ENCODE measurements at regions not wholly inside any gene's neighbourhood (a gene's known extent, or its start where the extent isn't known, plus 50 kb on each side); places are given as distances from the start of the nearest gene placed in this dataset.
A peak's percentile ranks its signal among the peaks of the same experiment; 100 is the strongest.

GRCh38 chr21:33151941-33152731 is 77.6 kb upstream of the IFNAR2 start:
- 32 to 33% methylated on average over 31 to 32 of the region's 32 CpGs for WGBS, 2 donors

GRCh38 chr21:33152732-33153130 is 77.0 kb upstream of the IFNAR2 start:
- TF ChIP-seq, protein P1, sequence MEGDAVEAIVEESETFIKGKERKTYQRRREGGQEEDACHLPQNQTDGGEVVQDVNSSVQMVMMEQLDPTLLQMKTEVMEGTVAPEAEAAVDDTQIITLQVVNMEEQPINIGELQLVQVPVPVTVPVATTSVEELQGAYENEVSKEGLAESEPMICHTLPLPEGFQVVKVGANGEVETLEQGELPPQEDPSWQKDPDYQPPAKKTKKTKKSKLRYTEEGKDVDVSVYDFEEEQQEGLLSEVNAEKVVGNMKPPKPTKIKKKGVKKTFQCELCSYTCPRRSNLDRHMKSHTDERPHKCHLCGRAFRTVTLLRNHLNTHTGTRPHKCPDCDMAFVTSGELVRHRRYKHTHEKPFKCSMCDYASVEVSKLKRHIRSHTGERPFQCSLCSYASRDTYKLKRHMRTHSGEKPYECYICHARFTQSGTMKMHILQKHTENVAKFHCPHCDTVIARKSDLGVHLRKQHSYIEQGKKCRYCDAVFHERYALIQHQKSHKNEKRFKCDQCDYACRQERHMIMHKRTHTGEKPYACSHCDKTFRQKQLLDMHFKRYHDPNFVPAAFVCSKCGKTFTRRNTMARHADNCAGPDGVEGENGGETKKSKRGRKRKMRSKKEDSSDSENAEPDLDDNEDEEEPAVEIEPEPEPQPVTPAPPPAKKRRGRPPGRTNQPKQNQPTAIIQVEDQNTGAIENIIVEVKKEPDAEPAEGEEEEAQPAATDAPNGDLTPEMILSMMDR (IDR thresholded peaks at IDR 0.05), result no peak
- H3K4me3 ChIP-seq, result no peak overlapping the region
- H3K4me1 ChIP-seq, result no peaks in the 10 kb centered on the region
- H3K36me3 ChIP-seq, result no peaks in the 10 kb centered on the region
- ATAC-seq (no peak), FAIRE-seq (no peak), DNase-seq (no peak)
- H3K27ac ChIP-seq, result no peak overlapping the region
- no peaks in the 10 kb centered on the region for H3K27me3 ChIP-seq
- no peaks in the 10 kb centered on the region for H3K9me3 ChIP-seq
- intact Hi-C loops (cut with DNase I), result no loop called here
- WGBS, 2 donors, result 83 to 88% methylated on average over 13 of the region's 13 CpGs

More at GRCh38 chr21:33151941-33152731, 77.6 kb upstream of the IFNAR2 start:
- no peaks in the 10 kb centered on the region for H3K36me3 ChIP-seq
- TF ChIP-seq, protein P1 (IDR thresholded peaks at IDR 0.05), result no peak
- no peaks in the 10 kb centered on the region for H3K27me3 ChIP-seq
- H3K27ac ChIP-seq, result no peak overlapping the region
- intact Hi-C loops (cut with DNase I), result no loop called here
- no peak overlapping the region for H3K4me3 ChIP-seq
- H3K4me1 ChIP-seq, result no peaks in the 10 kb centered on the region
- DNase-seq (no peak), FAIRE-seq (no peak), ATAC-seq (peak in 3 of 4 donors; percentile 14 to 66 (median 65))
- no peaks in the 10 kb centered on the region for H3K9me3 ChIP-seq

- Histone ChIP-seq H3K9me3 (no peaks in the 10 kb centered on the region), H3K4me3 (no peak overlapping the region), H3K36me3 (no peaks in the 10 kb centered on the region), H3K4me1 (no peaks in the 10 kb centered on the region), H3K27me3 (no peaks in the 10 kb centered on the region), H3K27ac (no peak overlapping the region)
- TF ChIP-seq, protein P1 (IDR thresholded peaks at IDR 0.05), result no peak
- FAIRE-seq (no peak), ATAC-seq (no peak), DNase-seq (no peak)
- 38 to 65% methylated on average over 1 of the region's 1 CpG for WGBS, 2 donors
- intact Hi-C loops (cut with DNase I), result no loop called here
Observed at GRCh38 chr21:33155005-33155404, 74.7 kb upstream of the IFNAR2 start.

- H3K4me1 ChIP-seq, result no peaks in the 10 kb centered on the region
- DNase-seq (no peak), ATAC-seq (no peak), FAIRE-seq (no peak)
- no peaks in the 10 kb centered on the region for H3K36me3 ChIP-seq
- intact Hi-C loops (cut with DNase I), result no loop called here
- no peak overlapping the region for H3K27ac ChIP-seq
- H3K27me3 ChIP-seq, result no peaks in the 10 kb centered on the region
- TF ChIP-seq, protein P1 (IDR thresholded peaks at IDR 0.05), result no peak
- H3K4me3 ChIP-seq, result no peak overlapping the region
- H3K9me3 ChIP-seq, result no peaks in the 10 kb centered on the region
- 29 to 40% methylated on average over 6 of the region's 6 CpGs for WGBS, 2 donors
Observed at GRCh38 chr21:33155422-33155821, 74.3 kb upstream of the IFNAR2 start.

GRCh38 chr21:33157303-33157702 is 72.4 kb upstream of the IFNAR2 start:
- H3K9me3 ChIP-seq, result no peaks in the 10 kb centered on the region
- no peak overlapping the region for H3K27ac ChIP-seq
- FAIRE-seq (no peak), DNase-seq (no peak), ATAC-seq (no peak)
- H3K27me3 ChIP-seq, result no peaks in the 10 kb centered on the region
- 7 to 8% methylated on average over 3 of the region's 3 CpGs for WGBS, 2 donors
- TF ChIP-seq, protein P1 (IDR thresholded peaks at IDR 0.05), result no peak
- H3K36me3 ChIP-seq, result no peaks in the 10 kb centered on the region
- no peak overlapping the region for H3K4me3 ChIP-seq
- H3K4me1 ChIP-seq, result no peaks in the 10 kb centered on the region
- intact Hi-C loops (cut with DNase I), result no loop called here

All from pancreas (tissue), 10 donors.